ENCODE measurements at regions not wholly inside any gene's neighbourhood (a gene's known extent, or its start where the extent isn't known, plus 50 kb on each side); places are given as distances from the start of the nearest gene placed in this dataset.

GRCh38 chr13:30112602-30113435 is 194.5 kb downstream of the KATNAL1 start:
- DNase-seq: peak; percentile 77
- peak; percentile 82 for ATAC-seq (ENCODE audit: poor library complexity)
- intact Hi-C loops (cut with DNase I): loop anchor here (5.0 kb wide), 3 partner anchors 261 to 606 kb away; partner anchors contain the start of gene UBL3

- intact Hi-C loops (cut with DNase I): loop anchor here (5.0 kb wide), 3 partner anchors 260 to 605 kb away; partner anchors contain the start of gene UBL3
- ATAC-seq (ENCODE audit: poor library complexity) (no peak), DNase-seq (no peak)
Observed at GRCh38 chr13:30111810-30112209, 195.5 kb downstream of the KATNAL1 start.

- intact Hi-C loops (cut with DNase I): loop anchor here (5.0 kb wide), 3 partner anchors 258 to 603 kb away; partner anchors contain the start of gene UBL3
- ATAC-seq (ENCODE audit: poor library complexity): no peak
Observed at GRCh38 chr13:30110301-30111070, 196.9 kb downstream of the KATNAL1 start.

GRCh38 chr13:30109471-30110135 is 197.7 kb downstream of the KATNAL1 start:
- ATAC-seq (ENCODE audit: poor library complexity) (no peak), DNase-seq (no peak)
- intact Hi-C loops (cut with DNase I): loop anchor here (5.0 kb wide), 3 partner anchors 257 to 602 kb away; partner anchors contain the start of gene UBL3

More at GRCh38 chr13:30110301-30111070, 196.9 kb downstream of the KATNAL1 start:
- no peak for DNase-seq

GRCh38 chr13:30108913-30109237 is 198.5 kb downstream of the KATNAL1 start:
- ATAC-seq (ENCODE audit: poor library complexity): no peak
- intact Hi-C loops (cut with DNase I): no loop called here
- DNase-seq: no peak

GRCh38 chr13:30108216-30108912 is 199.0 kb downstream of the KATNAL1 start:
- ATAC-seq (ENCODE audit: poor library complexity): no peak
- DNase-seq: no peak
- intact Hi-C loops (cut with DNase I): no loop called here

GRCh38 chr13:30107521-30108136 is 199.7 kb downstream of the KATNAL1 start:
- intact Hi-C loops (cut with DNase I): no loop called here
- DNase-seq: no peak
- no peak for ATAC-seq (ENCODE audit: poor library complexity)

GRCh38 chr13:30107121-30107520 is 200.2 kb downstream of the KATNAL1 start:
- DNase-seq (no peak), ATAC-seq (ENCODE audit: poor library complexity) (peak; percentile 13)
- intact Hi-C loops (cut with DNase I): no loop called here

GRCh38 chr13:30105381-30105780 is 202.0 kb downstream of the KATNAL1 start:
- intact Hi-C loops (cut with DNase I): no loop called here
- no peak for DNase-seq
- ATAC-seq (ENCODE audit: poor library complexity): peak; percentile 77

- intact Hi-C loops (cut with DNase I): no loop called here
- ATAC-seq (ENCODE audit: poor library complexity): no peak
- DNase-seq: no peak
Observed at GRCh38 chr13:30103161-30103840, 204.1 kb downstream of the KATNAL1 start.

- intact Hi-C loops (cut with DNase I): no loop called here
- ATAC-seq (ENCODE audit: poor library complexity) (no peak), DNase-seq (no peak)
Observed at GRCh38 chr13:30100226-30100625, 207.1 kb downstream of the KATNAL1 start.

GRCh38 chr13:30097701-30098100 is 209.7 kb downstream of the KATNAL1 start:
- no peak for ATAC-seq (ENCODE audit: poor library complexity)
- no peak for DNase-seq
- intact Hi-C loops (cut with DNase I): no loop called here

- intact Hi-C loops (cut with DNase I): no loop called here
- ATAC-seq (ENCODE audit: poor library complexity): no peak
- no peak for DNase-seq
Observed at GRCh38 chr13:30097089-30097488, 210.3 kb downstream of the KATNAL1 start.

- ATAC-seq (ENCODE audit: poor library complexity) (no peak), DNase-seq (no peak)
- intact Hi-C loops (cut with DNase I): no loop called here
Observed at GRCh38 chr13:30094015-30094414, 213.3 kb downstream of the KATNAL1 start.

GRCh38 chr13:30093236-30093635 is 214.1 kb downstream of the KATNAL1 start:
- intact Hi-C loops (cut with DNase I): no loop called here
- DNase-seq (no peak), ATAC-seq (ENCODE audit: poor library complexity) (no peak)

- intact Hi-C loops (cut with DNase I): no loop called here
- ATAC-seq (ENCODE audit: poor library complexity) (no peak), DNase-seq (no peak)
Observed at GRCh38 chr13:30091691-30092090, 215.7 kb downstream of the KATNAL1 start.

GRCh38 chr13:30091035-30091434 is 216.3 kb downstream of the KATNAL1 start:
- no peak for DNase-seq
- intact Hi-C loops (cut with DNase I): no loop called here
- ATAC-seq (ENCODE audit: poor library complexity): no peak
